Kidney epithelial cell (primary cell): ENCODE measurements at regions not wholly inside any gene's neighbourhood (a gene's known extent, or its start where the extent isn't known, plus 50 kb on each side); places are given as distances from the start of the nearest gene placed in this dataset.

Source experiments
- DNase-seq: peaks from one replicate; pipeline ENCODE4 v3.0.0-alpha.2; 2010; ENCODE audit warnings: low read depth
- H3K27me3 ChIP-seq: 2 replicates; pipeline ENCODE4 v1.6.0; 2011; ENCODE audit warnings: low read length; ENCODE audit not compliant: control insufficient read depth, insufficient read depth
- H3K36me3 ChIP-seq: 2 replicates; pipeline ENCODE4 v1.5.1; 2011; ENCODE audit warnings: low read length; ENCODE audit not compliant: control insufficient read depth, insufficient read depth
- H3K4me3 ChIP-seq: 2 replicates; pipeline ENCODE4 v1.5.1; 2011; ENCODE audit warnings: low read depth, mild to moderate bottlenecking, control low read depth, low read length
- CTCF ChIP-seq: IDR thresholded peaks from 2 replicates; pipeline ENCODE4 v1.5.1; 2011; ENCODE audit warnings: mild to moderate bottlenecking, moderate library complexity, low read length, control low read depth, inconsistent platforms; ENCODE audit not compliant: insufficient read depth, poor library complexity, severe bottlenecking

GRCh38 chr13:111961651-111962192 lies 105.2 kb upstream of the SOX1 start:
- Histone ChIP-seq H3K27me3 (no peaks in the 10 kb centered on the region), H3K36me3 (no peaks in the 10 kb centered on the region), H3K4me3 (no peak overlapping the region)
- TF ChIP-seq CTCF = no peak
- no peak for DNase-seq

DNA sequence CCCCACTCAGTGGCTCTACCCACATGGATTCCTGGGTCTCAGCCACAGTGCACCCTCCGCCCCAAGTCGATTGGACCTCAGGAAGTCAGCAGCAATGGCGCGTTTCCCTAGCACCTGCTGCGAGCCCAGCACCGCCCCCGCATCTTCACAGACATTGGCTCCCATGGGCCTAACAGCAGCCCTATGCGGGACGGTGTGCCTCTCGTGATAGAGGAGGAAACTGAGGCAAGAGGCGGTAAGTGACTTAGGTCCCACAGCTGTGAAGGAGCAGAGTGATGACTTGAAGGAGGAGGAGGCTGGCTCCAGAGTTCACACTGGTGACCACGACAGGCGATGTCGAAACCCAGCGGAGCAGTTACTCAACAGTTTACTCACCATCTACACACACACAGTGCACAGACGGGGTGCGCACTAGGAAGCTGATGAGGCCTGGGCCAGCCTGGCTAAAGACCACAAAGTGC lies 104.5 kb upstream of the SOX1 start:
- no peak overlapping the region for H3K4me3 ChIP-seq
- no peaks in the 10 kb centered on the region for H3K27me3 ChIP-seq
- no peak for TF ChIP-seq CTCF
- no peak for DNase-seq
- no peaks in the 10 kb centered on the region for H3K36me3 ChIP-seq

DNA sequence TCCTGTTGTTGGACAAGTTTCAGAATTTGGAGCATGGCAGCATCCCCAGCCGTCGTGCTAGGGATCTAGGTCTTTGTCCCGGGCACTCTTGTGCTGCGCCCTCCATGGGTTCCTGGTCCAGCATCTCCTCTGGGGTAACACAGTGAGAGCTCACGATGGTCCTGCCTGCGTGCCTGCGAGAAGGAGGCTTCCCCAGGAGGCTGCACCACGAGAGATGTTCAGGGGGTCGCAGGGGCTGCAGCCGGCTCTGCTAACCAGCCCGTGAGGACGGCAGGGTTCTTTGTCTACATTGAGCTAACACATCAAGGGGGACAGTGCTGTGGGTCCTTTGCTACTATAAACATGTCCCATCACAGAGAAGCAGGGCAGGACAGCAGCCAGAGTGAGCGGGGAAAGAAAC lies 103.9 kb upstream of the SOX1 start:
- Histone ChIP-seq H3K36me3 (no peaks in the 10 kb centered on the region), H3K27me3 (no peaks in the 10 kb centered on the region), H3K4me3 (no peak overlapping the region)
- TF ChIP-seq CTCF = no peak
- DNase-seq = no peak

DNA sequence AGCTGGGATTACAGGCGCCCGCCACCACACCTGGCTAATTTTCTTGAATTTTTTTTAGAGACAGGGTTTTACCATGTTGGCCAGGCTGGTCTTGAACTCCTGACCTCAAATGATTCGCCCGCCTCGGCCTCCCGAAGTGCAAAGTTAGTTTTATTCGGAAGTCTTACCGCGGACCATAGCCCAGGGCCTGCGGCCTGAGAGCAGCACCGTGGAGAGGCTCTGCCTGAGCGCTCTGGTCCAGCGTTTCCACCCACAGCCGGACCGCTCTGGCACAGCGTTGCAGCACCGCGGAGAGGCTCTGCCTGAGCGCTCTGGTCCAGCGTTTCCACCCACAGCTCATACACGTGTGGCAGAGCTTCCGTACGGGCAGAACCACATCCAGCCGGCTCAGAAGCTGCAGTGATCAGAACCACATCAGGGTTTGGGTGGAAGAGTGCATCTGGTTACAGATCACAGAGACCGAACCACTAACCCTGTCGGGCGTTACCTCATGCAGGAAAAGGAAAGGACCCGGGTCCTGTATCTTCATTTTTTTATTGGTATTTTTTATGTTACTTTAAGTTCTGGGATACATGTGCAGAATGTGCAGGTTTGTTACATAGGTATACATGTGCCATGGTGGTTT lies 102.4 kb upstream of the SOX1 start:
- H3K27me3 ChIP-seq = no peaks in the 10 kb centered on the region

GRCh38 chr13:111965466-111966214 lies 101.3 kb upstream of the SOX1 start:
- Histone ChIP-seq H3K36me3 (no peaks in the 10 kb centered on the region), H3K4me3 (no peak overlapping the region), H3K27me3 (no peaks in the 10 kb centered on the region)
- no peak for TF ChIP-seq CTCF
- no peak for DNase-seq

More for the DNA sequence above, 102.4 kb upstream of the SOX1 start:
- no peaks in the 10 kb centered on the region for H3K36me3 ChIP-seq
- no peak overlapping the region for H3K4me3 ChIP-seq
- TF ChIP-seq CTCF = no peak
- DNase-seq = no peak
